Breast epithelium (tissue), 4 donors: ENCODE measurements at regions not wholly inside any gene's neighbourhood (a gene's known extent, or its start where the extent isn't known, plus 50 kb on each side); places are given as distances from the start of the nearest gene placed in this dataset.

Experiments used
- DNase-seq, 2 donors: peaks; one replicate each; pipeline ENCODE4 v3.0.0-alpha.2; 2019; ENCODE audit warnings: low spot score in 2 of 2
- H3K27ac ChIP-seq, 2 donors: fragments of 200-600 bp; sonication (generic) in 1 of 2; one replicate each; pipeline ENCODE4 v1.5.1; 2016 to 2019; ENCODE audit warnings: mild to moderate bottlenecking in 1 of 2
- H3K27me3 ChIP-seq, 2 donors: fragments of 200-600 bp; sonication (generic) in 1 of 2; one replicate each; pipeline versions ENCODE4 v1.5.1 to v1.6.0; 2017 to 2019; ENCODE audit warnings: control low read depth in 1 of 2, mild to moderate bottlenecking in 1 of 2
- H3K36me3 ChIP-seq: fragments of 200-600 bp; one replicate; pipeline ENCODE4 v1.5.1; 2019
- H3K4me1 ChIP-seq, 2 donors: fragments of 200-600 bp; sonication (generic); one replicate each; pipeline ENCODE4 v1.5.1; 2016 to 2019; ENCODE audit warnings: control low read depth in 1 of 2
- H3K4me3 ChIP-seq, 3 donors: fragments of 200-600 bp; sonication (generic); 1 replicate in 2 of 3; 2 replicates in 1 of 3; pipeline ENCODE4 v1.5.1; 2016 to 2019; ENCODE audit warnings: mild to moderate bottlenecking in 3 of 3, moderate library complexity in 2 of 3
- H3K9me3 ChIP-seq, 2 donors: fragments of 200-600 bp; sonication (generic) in 1 of 2; one replicate each; pipeline ENCODE4 v1.5.1; 2016 to 2019; ENCODE audit warnings: control low read depth in 1 of 2
- POLR2A ChIP-seq: fragments of 450-650 bp; IDR thresholded peaks from one replicate; pipeline ENCODE4 v1.6.1; 2016; ENCODE audit warnings: antibody characterized with exemption, mild to moderate bottlenecking, moderate library complexity
- POLR2AphosphoS5 ChIP-seq, 3 donors: sonication (generic); formaldehyde crosslinking; IDR thresholded peaks; one replicate each; pipeline ENCODE4 v1.6.1; 2017; ENCODE audit warnings: antibody characterized with exemption in 3 of 3
- intact Hi-C: fragments of 100-400 bp; cut with DNase I; formaldehyde crosslinking; loops from one replicate; pipeline ENCODE4 v1.15.1; 2023; ENCODE audit warnings: low total_unique reads
- TF ChIP-seq, protein P1 (sequence below), 3 donors: fragments of 450-650 bp; IDR thresholded peaks; one replicate each; pipeline ENCODE4 v1.5.1; 2016 to 2017; ENCODE audit warnings: antibody characterized with exemption in 3 of 3, mild to moderate bottlenecking in 3 of 3, moderate library complexity in 3 of 3

DNA sequence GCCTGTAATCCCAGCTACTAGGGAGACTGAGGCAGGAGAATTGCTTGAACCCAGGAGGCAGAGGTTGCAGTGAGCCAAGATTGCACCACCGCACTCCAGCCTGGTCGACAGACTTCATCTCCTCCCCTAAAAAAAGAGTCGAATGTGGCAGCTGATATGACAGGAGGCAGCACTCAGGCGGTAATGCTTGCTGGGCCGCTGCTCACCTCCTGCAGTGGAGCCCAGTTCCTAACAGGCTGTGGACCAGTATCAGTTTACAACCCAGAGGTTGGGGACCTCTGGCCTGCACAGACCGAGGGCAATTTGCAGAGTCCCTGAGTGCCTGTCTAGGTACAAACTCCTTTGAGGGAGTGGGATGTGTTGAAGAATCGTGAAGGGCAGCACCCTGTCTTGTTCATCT, 136.2 kb downstream of the SMAD6 start:
- TF ChIP-seq POLR2A (no peak), POLR2AphosphoS5 (IDR thresholded peaks at IDR 0.05) (no peak)
- TF ChIP-seq, protein P1, sequence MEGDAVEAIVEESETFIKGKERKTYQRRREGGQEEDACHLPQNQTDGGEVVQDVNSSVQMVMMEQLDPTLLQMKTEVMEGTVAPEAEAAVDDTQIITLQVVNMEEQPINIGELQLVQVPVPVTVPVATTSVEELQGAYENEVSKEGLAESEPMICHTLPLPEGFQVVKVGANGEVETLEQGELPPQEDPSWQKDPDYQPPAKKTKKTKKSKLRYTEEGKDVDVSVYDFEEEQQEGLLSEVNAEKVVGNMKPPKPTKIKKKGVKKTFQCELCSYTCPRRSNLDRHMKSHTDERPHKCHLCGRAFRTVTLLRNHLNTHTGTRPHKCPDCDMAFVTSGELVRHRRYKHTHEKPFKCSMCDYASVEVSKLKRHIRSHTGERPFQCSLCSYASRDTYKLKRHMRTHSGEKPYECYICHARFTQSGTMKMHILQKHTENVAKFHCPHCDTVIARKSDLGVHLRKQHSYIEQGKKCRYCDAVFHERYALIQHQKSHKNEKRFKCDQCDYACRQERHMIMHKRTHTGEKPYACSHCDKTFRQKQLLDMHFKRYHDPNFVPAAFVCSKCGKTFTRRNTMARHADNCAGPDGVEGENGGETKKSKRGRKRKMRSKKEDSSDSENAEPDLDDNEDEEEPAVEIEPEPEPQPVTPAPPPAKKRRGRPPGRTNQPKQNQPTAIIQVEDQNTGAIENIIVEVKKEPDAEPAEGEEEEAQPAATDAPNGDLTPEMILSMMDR (IDR thresholded peaks at IDR 0.05) = no peak
- H3K27me3 ChIP-seq = no peaks in the 10 kb centered on the region
- no peak overlapping the region for H3K4me3 ChIP-seq
- no peaks in the 10 kb centered on the region for H3K36me3 ChIP-seq
- peaks cover 0 to 3% of the 10 kb centered on the region in 2 donors for H3K4me1 ChIP-seq
- no peak overlapping the region for H3K27ac ChIP-seq
- no peaks in the 10 kb centered on the region for H3K9me3 ChIP-seq
- intact Hi-C loops = no loop called here
- no peak for DNase-seq

DNA sequence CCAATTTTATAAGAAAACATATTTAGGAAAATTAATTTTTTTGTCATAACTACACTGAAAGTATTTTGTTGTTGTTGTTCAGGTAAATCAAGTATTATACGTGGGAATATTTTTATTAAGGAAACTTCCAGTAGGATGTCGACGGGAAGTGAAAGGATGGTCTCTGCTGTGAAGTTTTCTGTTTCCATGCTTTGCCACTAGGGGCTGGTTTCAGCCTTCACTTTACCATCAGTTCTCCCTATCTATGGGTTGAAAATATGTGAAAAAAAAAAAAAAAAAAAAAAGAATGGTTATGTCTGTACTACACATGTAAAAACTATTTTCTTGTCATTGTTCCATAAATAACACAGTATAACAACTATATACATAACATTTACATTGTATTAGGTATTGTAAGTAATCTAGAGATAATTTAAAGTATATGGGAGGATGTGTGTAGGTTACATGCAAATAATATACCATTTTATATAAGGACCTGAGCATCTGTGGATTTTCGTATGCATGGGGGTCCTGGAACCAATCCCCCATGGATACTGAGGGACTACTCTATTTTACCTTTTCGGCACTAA, 136.7 kb downstream of the SMAD6 start:
- Histone ChIP-seq H3K36me3 (no peaks in the 10 kb centered on the region), H3K4me3 (no peak overlapping the region), H3K4me1 (peaks cover 0 to 7% of the 10 kb centered on the region in 2 donors), H3K27ac (peak overlapping the region in 1 of 2 donors; percentile 36), H3K9me3 (no peaks in the 10 kb centered on the region), H3K27me3 (no peaks in the 10 kb centered on the region)
- no peak for DNase-seq
- TF ChIP-seq POLR2AphosphoS5 (IDR thresholded peaks at IDR 0.05) (no peak), POLR2A (no peak)
- TF ChIP-seq, protein P1 (IDR thresholded peaks at IDR 0.05) = peak; percentile 20 to 42 (median 28)
- intact Hi-C loops = no loop called here

DNA sequence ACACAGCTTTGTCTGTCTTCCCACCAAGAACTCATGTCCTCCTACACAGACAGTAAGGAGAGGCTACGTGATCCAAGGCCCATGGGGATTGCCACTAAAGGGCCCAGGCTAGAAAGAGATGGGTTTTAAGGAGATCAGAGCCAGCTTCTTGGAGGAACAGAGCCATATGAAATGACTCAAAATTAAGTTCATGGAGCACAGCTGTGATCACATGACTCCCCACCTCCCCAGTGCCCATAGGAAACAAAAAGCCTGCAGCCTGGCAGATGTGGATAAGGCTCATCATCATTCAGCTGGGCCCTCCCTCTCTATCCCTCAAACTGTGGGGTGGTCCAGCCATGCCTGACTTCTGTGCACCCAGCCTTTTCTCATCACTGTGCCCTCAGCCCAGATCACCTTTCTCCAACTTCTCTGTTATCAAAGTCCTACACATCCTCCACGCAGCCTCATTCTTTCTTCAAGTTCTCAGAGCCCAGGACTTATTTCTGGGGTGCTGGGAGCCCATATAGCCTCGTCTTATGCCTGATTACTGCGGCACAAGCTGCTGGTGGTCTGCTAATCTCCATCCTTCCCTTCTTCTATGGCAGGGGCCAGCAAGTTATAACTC, 137.6 kb downstream of the SMAD6 start:
- H3K9me3 ChIP-seq = no peaks in the 10 kb centered on the region
- intact Hi-C loops = loop anchor here (10.0 kb wide), 1 partner anchor 65 kb away; no protein-coding TSS in a partner anchor
- no peaks in the 10 kb centered on the region for H3K36me3 ChIP-seq
- peak overlapping the region; percentile 3 to 36 for H3K27ac ChIP-seq
- H3K4me1 ChIP-seq = peaks cover 0 to 7% of the 10 kb centered on the region in 2 donors
- no peak for DNase-seq
- no peaks in the 10 kb centered on the region for H3K27me3 ChIP-seq
- H3K4me3 ChIP-seq = no peak overlapping the region
- TF ChIP-seq POLR2A (no peak), POLR2AphosphoS5 (IDR thresholded peaks at IDR 0.05) (no peak)
- TF ChIP-seq, protein P1 (IDR thresholded peaks at IDR 0.05) = no peak

DNA sequence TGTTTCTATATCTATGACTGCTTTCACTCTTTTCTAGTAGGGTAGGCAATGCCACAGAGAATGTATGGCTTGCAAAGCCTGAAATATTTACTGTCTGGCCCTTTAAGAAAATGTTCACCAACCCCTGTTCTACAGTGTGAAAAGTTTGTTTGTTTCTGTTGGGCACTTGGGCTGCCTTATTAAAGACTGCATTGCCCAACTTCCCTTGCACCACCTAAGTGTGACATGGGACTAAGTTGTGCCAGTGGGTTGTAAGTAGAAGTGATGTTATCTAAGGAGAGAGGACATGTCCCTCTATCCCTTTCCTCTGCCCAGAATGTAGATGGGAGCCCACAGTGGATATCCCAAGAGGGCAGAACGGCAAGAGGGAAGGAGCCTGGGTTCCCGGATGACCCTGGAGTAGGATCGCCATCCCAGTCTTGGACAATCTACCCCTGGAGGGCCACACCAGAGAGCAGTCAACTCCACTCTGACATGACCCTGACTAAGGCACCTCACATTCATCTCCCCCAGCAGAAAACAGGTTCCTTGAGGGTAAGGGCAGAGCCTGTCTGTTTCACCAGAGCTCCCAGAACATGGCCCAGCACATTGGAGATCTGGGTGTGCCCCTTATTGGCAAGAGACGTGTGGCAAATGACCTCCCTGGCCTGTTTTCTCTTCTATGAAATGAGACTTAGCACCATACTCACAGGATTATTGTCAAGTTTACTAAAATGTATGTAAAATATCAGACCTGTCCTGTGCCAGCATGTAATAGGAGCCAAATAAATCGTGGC, 138.8 kb downstream of the SMAD6 start:
- Histone ChIP-seq H3K9me3 (no peaks in the 10 kb centered on the region), H3K36me3 (no peaks in the 10 kb centered on the region), H3K4me1 (peaks cover 0 to 7% of the 10 kb centered on the region in 2 donors), H3K27ac (peak overlapping the region; percentile 97 to 99), H3K4me3 (no peak overlapping the region), H3K27me3 (no peaks in the 10 kb centered on the region)
- intact Hi-C loops = loop anchor here (10.0 kb wide), 1 partner anchor 66 kb away; no protein-coding TSS in a partner anchor
- no peak for TF ChIP-seq POLR2AphosphoS5 (IDR thresholded peaks at IDR 0.05)
- no peak for TF ChIP-seq POLR2A
- TF ChIP-seq, protein P1 (IDR thresholded peaks at IDR 0.05) = no peak
- no peak for DNase-seq
